B cell (primary cell): ENCODE measurements at regions not wholly inside any gene's neighbourhood (a gene's known extent, or its start where the extent isn't known, plus 50 kb on each side); places are given as distances from the start of the nearest gene placed in this dataset.

ENCODE experiments used
- ATAC-seq: fragments of 200-7000 bp; cut with Tn5 transposase; one replicate; pipeline ENCODE4 v1.10.0; 2021; ENCODE audit warnings: low read depth, mild to moderate bottlenecking, moderate number of reproducible peaks, moderate library complexity
- CTCF ChIA-PET: fragments of 350-600 bp; sonication (Branson Sonifier 250); formaldehyde crosslinking; loops from one replicate; lab custom pipeline; 2021; ENCODE audit warnings: antibody characterized with exemption, inconsistent platforms; lab: Charles Lee
- POLR2A ChIA-PET: fragments of 350-600 bp; sonication (Branson Sonifier 250); formaldehyde crosslinking; loops from one replicate; lab custom pipeline; 2021; ENCODE audit warnings: antibody characterized with exemption; lab: Charles Lee
- DNase-seq: peaks from one replicate; pipeline ENCODE4 v3.0.0; 2013
- H2AFZ ChIP-seq: 2 replicates; pipeline ENCODE4 v1.6.1; 2012; ENCODE audit warnings: mild to moderate bottlenecking, low read depth, low read length; ENCODE audit not compliant: insufficient read depth, poor library complexity, severe bottlenecking
- H3K27ac ChIP-seq, 2 donors: 1 replicate in 1 of 2; 2 replicates in 1 of 2; pipeline ENCODE4 v1.5.1; 2012 to 2013; ENCODE audit warnings: low read length in 2 of 2, mild to moderate bottlenecking in 2 of 2, moderate library complexity in 1 of 2
- H3K27me3 ChIP-seq, 4 experiments: fragments of 200-600 bp in 1 of 4; sonication (generic) in 1 of 4; replicated peaks in 1 of 4; 1 replicate in 2 of 4; 2 replicates in 2 of 4; pipeline versions ENCODE4 v1.6.1 to v1.7.0; 2013 to 2016; ENCODE audit warnings: low read length in 3 of 4, mild to moderate bottlenecking in 2 of 4, mixed read lengths in 1 of 4, moderate library complexity in 1 of 4; ENCODE audit not compliant: insufficient read depth in 4 of 4, control insufficient read depth in 3 of 4; ENCODE audit errors: control extremely low read depth in 1 of 4
- H3K36me3 ChIP-seq, 2 experiments: replicated peaks in 1 of 2; 1 replicate in 1 of 2; 2 replicates in 1 of 2; pipeline versions ENCODE4 v1.6.1 to v1.7.1; 2013; ENCODE audit warnings: low read length in 1 of 2; ENCODE audit not compliant: insufficient read depth in 2 of 2, control insufficient read depth in 1 of 2; ENCODE audit errors: control extremely low read depth in 1 of 2, extremely low read depth in 1 of 2
- H3K4me1 ChIP-seq, 2 donors: fragments of 200-600 bp in 1 of 2; sonication (generic) in 1 of 2; 1 replicate in 1 of 2; 2 replicates in 1 of 2; pipeline versions ENCODE4 v1.5.1 to v1.6.1; 2013 to 2017; ENCODE audit warnings: low read length in 2 of 2; ENCODE audit not compliant: control insufficient read depth in 2 of 2, insufficient read depth in 2 of 2
- H3K4me2 ChIP-seq: replicated peaks from 2 replicates; pipeline ENCODE3; 2012; ENCODE audit warnings: mild to moderate bottlenecking, low read depth, low read length; ENCODE audit not compliant: poor library complexity, severe bottlenecking
- H3K4me3 ChIP-seq, 5 experiments: fragments of 200-600 bp in 1 of 5; sonication (generic) in 1 of 5; 1 replicate in 3 of 5; 2 replicates in 2 of 5; pipeline versions ENCODE4 v1.5.1 to v1.7.0; 2011 to 2016; ENCODE audit warnings: low read length in 4 of 5, mild to moderate bottlenecking in 4 of 5, low read depth in 2 of 5, control low read depth in 1 of 5, moderate library complexity in 1 of 5; ENCODE audit not compliant: insufficient read depth in 1 of 5; ENCODE audit errors: control extremely low read depth in 1 of 5, extremely low read depth in 1 of 5
- H3K79me2 ChIP-seq: fragments of 200-600 bp; sonication (generic); one replicate; pipeline ENCODE4 v1.6.0; 2016; ENCODE audit warnings: low read length; ENCODE audit not compliant: control insufficient read depth, insufficient read depth
- H3K9ac ChIP-seq: fragments of 200-600 bp; sonication (generic); 2 replicates; pipeline ENCODE4 v1.6.1; 2017; ENCODE audit warnings: mild to moderate bottlenecking, low read length, moderate library complexity
- H3K9me3 ChIP-seq, 3 donors: one replicate each; pipeline versions ENCODE4 v1.6.1 to v1.7.1; 2013; ENCODE audit warnings: low read length in 2 of 3; ENCODE audit not compliant: control insufficient read depth in 2 of 3, insufficient read depth in 1 of 3; ENCODE audit errors: control extremely low read depth in 1 of 3
- H4K20me1 ChIP-seq: 2 replicates; pipeline ENCODE4 v1.6.0; 2012; ENCODE audit warnings: mild to moderate bottlenecking, low read length; ENCODE audit not compliant: insufficient read depth, control insufficient read depth, poor library complexity, severe bottlenecking
- H3K27ac Mint-ChIP-seq: one replicate; pipeline ENCODE4 v1.8.0; 2021; ENCODE audit warnings: mixed read lengths
- H3K27me3 Mint-ChIP-seq: one replicate; pipeline ENCODE4 v1.8.0; 2021; ENCODE audit warnings: mixed read lengths
- H3K4me1 Mint-ChIP-seq: one replicate; pipeline ENCODE4 v1.8.0; 2021; ENCODE audit warnings: mixed read lengths
- H3K4me3 Mint-ChIP-seq: one replicate; pipeline ENCODE4 v1.8.0; 2021; ENCODE audit warnings: mixed read lengths
- H3K9me3 Mint-ChIP-seq: one replicate; pipeline ENCODE4 v1.8.0; 2022; ENCODE audit warnings: mixed read lengths; ENCODE audit not compliant: insufficient read depth
- CTCF ChIP-seq: fragments of 200-600 bp; IDR thresholded peaks from one replicate; pipeline ENCODE4 v1.8.0; 2022; ENCODE audit warnings: antibody characterized with exemption, mild to moderate bottlenecking
- EZH2 ChIP-seq: IDR thresholded peaks from 2 replicates; pipeline ENCODE4 v1.6.1; 2012; ENCODE audit warnings: borderline replicate concordance, low read depth, mild to moderate bottlenecking, moderate library complexity, low read length; ENCODE audit not compliant: insufficient read depth, poor library complexity, severe bottlenecking
- WGBS: methylation state at CpG from one replicate; pipeline ENCODE4 v1.1.5; 2013; ENCODE audit warnings: missing lambda C conversion rate; ENCODE audit not compliant: insufficient coverage; 5-methylcytosine and 5-hydroxymethylcytosine counted together
- intact Hi-C: fragments of 100-400 bp; cut with micrococcal nuclease; formaldehyde crosslinking; loops from one replicate; pipeline ENCODE4 v1.10.0; 2022

GRCh38 chr20:46831633-46832011, 63.0 kb upstream of the EYA2 start:
- no peak overlapping the region for H2AFZ ChIP-seq
- H3K9ac ChIP-seq = no peak overlapping the region
- no peak overlapping the region for H3K4me3 ChIP-seq
- H3K27me3 Mint-ChIP-seq = peaks cover 36% of the 10 kb centered on the region
- H3K4me1 Mint-ChIP-seq = no peaks in the 10 kb centered on the region
- peaks cover 0 to 3% (median 0%) of the 10 kb centered on the region in 3 donors for H3K9me3 ChIP-seq
- H3K4me3 Mint-ChIP-seq = no peak overlapping the region
- ChIA-PET CTCF (no interaction called here), POLR2A (no interaction called here)
- no peaks in the 10 kb centered on the region for H3K9me3 Mint-ChIP-seq
- H3K27me3 ChIP-seq = no peaks in the 10 kb centered on the region
- intact Hi-C loops = no loop called here
- H3K36me3 ChIP-seq = no peaks in the 10 kb centered on the region
- WGBS = 67% methylated on average over 1 of the region's 2 CpGs
- no peak overlapping the region for H3K4me2 ChIP-seq
- no peak overlapping the region for H3K27ac ChIP-seq
- H4K20me1 ChIP-seq = no peaks in the 10 kb centered on the region
- H3K4me1 ChIP-seq = no peaks in the 10 kb centered on the region
- H3K27ac Mint-ChIP-seq = no peak overlapping the region
- H3K79me2 ChIP-seq = no peaks in the 10 kb centered on the region
- no peak for ATAC-seq
- no peak for TF ChIP-seq CTCF
- no peak for DNase-seq

GRCh38 chr20:46832555-46832954, 62.1 kb upstream of the EYA2 start:
- ChIA-PET CTCF (no interaction called here), POLR2A (no interaction called here)
- no peak for TF ChIP-seq EZH2
- no peak for TF ChIP-seq CTCF
- no peak overlapping the region for H3K9ac ChIP-seq
- Mint-ChIP-seq H3K4me3 (no peak overlapping the region), H3K27me3 (peaks cover 43% of the 10 kb centered on the region), H3K9me3 (no peaks in the 10 kb centered on the region), H3K4me1 (no peaks in the 10 kb centered on the region), H3K27ac (no peak overlapping the region)
- peaks cover 0 to 3% (median 0%) of the 10 kb centered on the region in 3 donors for H3K9me3 ChIP-seq
- H4K20me1 ChIP-seq = no peaks in the 10 kb centered on the region
- no peaks in the 10 kb centered on the region for H3K79me2 ChIP-seq
- ATAC-seq = no peak
- no peaks in the 10 kb centered on the region for H3K27me3 ChIP-seq
- H3K4me1 ChIP-seq = no peaks in the 10 kb centered on the region
- 31% methylated on average over 2 of the region's 3 CpGs for WGBS
- no peak for DNase-seq
- H3K27ac ChIP-seq = no peak overlapping the region
- H3K4me3 ChIP-seq = no peak overlapping the region
- H3K4me2 ChIP-seq = no peak overlapping the region
- H2AFZ ChIP-seq = no peak overlapping the region
- intact Hi-C loops = no loop called here
- no peaks in the 10 kb centered on the region for H3K36me3 ChIP-seq
